Astrocyte (in vitro differentiated cells and primary cell): ENCODE measurements at regions not wholly inside any gene's neighbourhood (a gene's known extent, or its start where the extent isn't known, plus 50 kb on each side); places are given as distances from the start of the nearest gene placed in this dataset.

Experiments used
- EZH2 ChIP-seq: IDR thresholded peaks from 2 replicates; pipeline ENCODE4 v1.6.1; 2012; ENCODE audit warnings: mild to moderate bottlenecking, low read length, inconsistent platforms; ENCODE audit not compliant: insufficient read depth
- TF ChIP-seq, protein P1 (sequence below): IDR thresholded peaks from 2 replicates; pipeline ENCODE4 v1.5.1; 2011; ENCODE audit warnings: low read depth, mild to moderate bottlenecking, inconsistent platforms, low read length, moderate library complexity; ENCODE audit not compliant: insufficient read depth

GRCh38 chr16:50497592-50497991, 50.6 kb upstream of the NKD1 start:
- TF ChIP-seq, protein P1, sequence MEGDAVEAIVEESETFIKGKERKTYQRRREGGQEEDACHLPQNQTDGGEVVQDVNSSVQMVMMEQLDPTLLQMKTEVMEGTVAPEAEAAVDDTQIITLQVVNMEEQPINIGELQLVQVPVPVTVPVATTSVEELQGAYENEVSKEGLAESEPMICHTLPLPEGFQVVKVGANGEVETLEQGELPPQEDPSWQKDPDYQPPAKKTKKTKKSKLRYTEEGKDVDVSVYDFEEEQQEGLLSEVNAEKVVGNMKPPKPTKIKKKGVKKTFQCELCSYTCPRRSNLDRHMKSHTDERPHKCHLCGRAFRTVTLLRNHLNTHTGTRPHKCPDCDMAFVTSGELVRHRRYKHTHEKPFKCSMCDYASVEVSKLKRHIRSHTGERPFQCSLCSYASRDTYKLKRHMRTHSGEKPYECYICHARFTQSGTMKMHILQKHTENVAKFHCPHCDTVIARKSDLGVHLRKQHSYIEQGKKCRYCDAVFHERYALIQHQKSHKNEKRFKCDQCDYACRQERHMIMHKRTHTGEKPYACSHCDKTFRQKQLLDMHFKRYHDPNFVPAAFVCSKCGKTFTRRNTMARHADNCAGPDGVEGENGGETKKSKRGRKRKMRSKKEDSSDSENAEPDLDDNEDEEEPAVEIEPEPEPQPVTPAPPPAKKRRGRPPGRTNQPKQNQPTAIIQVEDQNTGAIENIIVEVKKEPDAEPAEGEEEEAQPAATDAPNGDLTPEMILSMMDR = no peak
- TF ChIP-seq EZH2 = no peak
